B cell (primary cell): ENCODE measurements at regions not wholly inside any gene's neighbourhood (a gene's known extent, or its start where the extent isn't known, plus 50 kb on each side); places are given as distances from the start of the nearest gene placed in this dataset.

Experiments
- ATAC-seq: fragments of 200-7000 bp; cut with Tn5 transposase; one replicate; pipeline ENCODE4 v1.10.0; 2021; ENCODE audit warnings: low read depth, mild to moderate bottlenecking, moderate number of reproducible peaks, moderate library complexity
- CTCF ChIA-PET: fragments of 350-600 bp; sonication (Branson Sonifier 250); formaldehyde crosslinking; loops from one replicate; lab custom pipeline; 2021; ENCODE audit warnings: antibody characterized with exemption, inconsistent platforms; lab: Charles Lee
- POLR2A ChIA-PET: fragments of 350-600 bp; sonication (Branson Sonifier 250); formaldehyde crosslinking; loops from one replicate; lab custom pipeline; 2021; ENCODE audit warnings: antibody characterized with exemption; lab: Charles Lee
- DNase-seq: peaks from one replicate; pipeline ENCODE4 v3.0.0; 2013
- H2AFZ ChIP-seq: 2 replicates; pipeline ENCODE4 v1.6.1; 2012; ENCODE audit warnings: mild to moderate bottlenecking, low read depth, low read length; ENCODE audit not compliant: insufficient read depth, poor library complexity, severe bottlenecking
- H3K27ac ChIP-seq, 2 donors: 1 replicate in 1 of 2; 2 replicates in 1 of 2; pipeline ENCODE4 v1.5.1; 2012 to 2013; ENCODE audit warnings: low read length in 2 of 2, mild to moderate bottlenecking in 2 of 2, moderate library complexity in 1 of 2
- H3K27me3 ChIP-seq, 4 experiments: fragments of 200-600 bp in 1 of 4; sonication (generic) in 1 of 4; replicated peaks in 1 of 4; 1 replicate in 2 of 4; 2 replicates in 2 of 4; pipeline versions ENCODE4 v1.6.1 to v1.7.0; 2013 to 2016; ENCODE audit warnings: low read length in 3 of 4, mild to moderate bottlenecking in 2 of 4, mixed read lengths in 1 of 4, moderate library complexity in 1 of 4; ENCODE audit not compliant: insufficient read depth in 4 of 4, control insufficient read depth in 3 of 4; ENCODE audit errors: control extremely low read depth in 1 of 4
- H3K36me3 ChIP-seq, 2 experiments: replicated peaks in 1 of 2; 1 replicate in 1 of 2; 2 replicates in 1 of 2; pipeline versions ENCODE4 v1.6.1 to v1.7.1; 2013; ENCODE audit warnings: low read length in 1 of 2; ENCODE audit not compliant: insufficient read depth in 2 of 2, control insufficient read depth in 1 of 2; ENCODE audit errors: control extremely low read depth in 1 of 2, extremely low read depth in 1 of 2
- H3K4me1 ChIP-seq, 2 donors: fragments of 200-600 bp in 1 of 2; sonication (generic) in 1 of 2; 1 replicate in 1 of 2; 2 replicates in 1 of 2; pipeline versions ENCODE4 v1.5.1 to v1.6.1; 2013 to 2017; ENCODE audit warnings: low read length in 2 of 2; ENCODE audit not compliant: control insufficient read depth in 2 of 2, insufficient read depth in 2 of 2
- H3K4me2 ChIP-seq: replicated peaks from 2 replicates; pipeline ENCODE3; 2012; ENCODE audit warnings: mild to moderate bottlenecking, low read depth, low read length; ENCODE audit not compliant: poor library complexity, severe bottlenecking
- H3K4me3 ChIP-seq, 5 experiments: fragments of 200-600 bp in 1 of 5; sonication (generic) in 1 of 5; 1 replicate in 3 of 5; 2 replicates in 2 of 5; pipeline versions ENCODE4 v1.5.1 to v1.7.0; 2011 to 2016; ENCODE audit warnings: low read length in 4 of 5, mild to moderate bottlenecking in 4 of 5, low read depth in 2 of 5, control low read depth in 1 of 5, moderate library complexity in 1 of 5; ENCODE audit not compliant: insufficient read depth in 1 of 5; ENCODE audit errors: control extremely low read depth in 1 of 5, extremely low read depth in 1 of 5
- H3K79me2 ChIP-seq: fragments of 200-600 bp; sonication (generic); one replicate; pipeline ENCODE4 v1.6.0; 2016; ENCODE audit warnings: low read length; ENCODE audit not compliant: control insufficient read depth, insufficient read depth
- H3K9ac ChIP-seq: fragments of 200-600 bp; sonication (generic); 2 replicates; pipeline ENCODE4 v1.6.1; 2017; ENCODE audit warnings: mild to moderate bottlenecking, low read length, moderate library complexity
- H3K9me3 ChIP-seq, 3 donors: one replicate each; pipeline versions ENCODE4 v1.6.1 to v1.7.1; 2013; ENCODE audit warnings: low read length in 2 of 3; ENCODE audit not compliant: control insufficient read depth in 2 of 3, insufficient read depth in 1 of 3; ENCODE audit errors: control extremely low read depth in 1 of 3
- H4K20me1 ChIP-seq: 2 replicates; pipeline ENCODE4 v1.6.0; 2012; ENCODE audit warnings: mild to moderate bottlenecking, low read length; ENCODE audit not compliant: insufficient read depth, control insufficient read depth, poor library complexity, severe bottlenecking
- H3K27ac Mint-ChIP-seq: one replicate; pipeline ENCODE4 v1.8.0; 2021; ENCODE audit warnings: mixed read lengths
- H3K27me3 Mint-ChIP-seq: one replicate; pipeline ENCODE4 v1.8.0; 2021; ENCODE audit warnings: mixed read lengths
- H3K4me1 Mint-ChIP-seq: one replicate; pipeline ENCODE4 v1.8.0; 2021; ENCODE audit warnings: mixed read lengths
- H3K4me3 Mint-ChIP-seq: one replicate; pipeline ENCODE4 v1.8.0; 2021; ENCODE audit warnings: mixed read lengths
- H3K9me3 Mint-ChIP-seq: one replicate; pipeline ENCODE4 v1.8.0; 2022; ENCODE audit warnings: mixed read lengths; ENCODE audit not compliant: insufficient read depth
- CTCF ChIP-seq: fragments of 200-600 bp; IDR thresholded peaks from one replicate; pipeline ENCODE4 v1.8.0; 2022; ENCODE audit warnings: antibody characterized with exemption, mild to moderate bottlenecking
- EZH2 ChIP-seq: IDR thresholded peaks from 2 replicates; pipeline ENCODE4 v1.6.1; 2012; ENCODE audit warnings: borderline replicate concordance, low read depth, mild to moderate bottlenecking, moderate library complexity, low read length; ENCODE audit not compliant: insufficient read depth, poor library complexity, severe bottlenecking
- WGBS: methylation state at CpG from one replicate; pipeline ENCODE4 v1.1.5; 2013; ENCODE audit warnings: missing lambda C conversion rate; ENCODE audit not compliant: insufficient coverage; 5-methylcytosine and 5-hydroxymethylcytosine counted together
- intact Hi-C: fragments of 100-400 bp; cut with micrococcal nuclease; formaldehyde crosslinking; loops from one replicate; pipeline ENCODE4 v1.10.0; 2022

- DNase-seq = no peak
- no peak overlapping the region for H3K4me3 Mint-ChIP-seq
- Histone ChIP-seq H3K9me3 (no peaks in the 10 kb centered on the region), H3K79me2 (no peaks in the 10 kb centered on the region), H3K4me2 (no peak overlapping the region), H3K36me3 (no peaks in the 10 kb centered on the region), H3K27me3 (no peaks in the 10 kb centered on the region), H3K4me3 (no peak overlapping the region), H4K20me1 (no peaks in the 10 kb centered on the region), H3K4me1 (no peaks in the 10 kb centered on the region), H3K9ac (no peak overlapping the region), H3K27ac (no peak overlapping the region), H2AFZ (no peak overlapping the region)
- CTCF ChIA-PET = interaction anchor here (1.2 kb wide), 1 partner anchor 500 kb away, joined by 3 read pairs; no protein-coding TSS in a partner anchor
- no peaks in the 10 kb centered on the region for H3K9me3 Mint-ChIP-seq
- peaks cover 3% of the 10 kb centered on the region for H3K27me3 Mint-ChIP-seq
- no peaks in the 10 kb centered on the region for H3K4me1 Mint-ChIP-seq
- POLR2A ChIA-PET = no interaction called here
- TF ChIP-seq CTCF = no peak
- TF ChIP-seq EZH2 = no peak
- intact Hi-C loops = no loop called here
- no peak for ATAC-seq
- no peak overlapping the region for H3K27ac Mint-ChIP-seq
Measured at GRCh38 chr3:113142476-113142875, 68.9 kb upstream of the BOC start.

- Histone ChIP-seq H3K9ac (no peak overlapping the region), H3K9me3 (no peaks in the 10 kb centered on the region), H3K27ac (no peak overlapping the region), H3K36me3 (no peaks in the 10 kb centered on the region), H3K4me1 (no peaks in the 10 kb centered on the region), H3K27me3 (no peaks in the 10 kb centered on the region), H4K20me1 (no peaks in the 10 kb centered on the region), H2AFZ (no peak overlapping the region), H3K4me2 (no peak overlapping the region), H3K79me2 (no peaks in the 10 kb centered on the region), H3K4me3 (no peak overlapping the region)
- H3K27ac Mint-ChIP-seq = no peak overlapping the region
- intact Hi-C loops = no loop called here
- ChIA-PET CTCF (interaction anchor here (1.2 kb wide), 1 partner anchor 501 kb away, joined by 3 read pairs; no protein-coding TSS in a partner anchor), POLR2A (no interaction called here)
- ATAC-seq = no peak
- H3K27me3 Mint-ChIP-seq = peaks cover 3% of the 10 kb centered on the region
- DNase-seq = no peak
- no peak overlapping the region for H3K4me3 Mint-ChIP-seq
- H3K4me1 Mint-ChIP-seq = no peaks in the 10 kb centered on the region
- TF ChIP-seq CTCF (no peak), EZH2 (no peak)
- H3K9me3 Mint-ChIP-seq = no peaks in the 10 kb centered on the region
- WGBS = 100% methylated on average over 1 of the region's 1 CpG
Measured at GRCh38 chr3:113143353-113143752, 68.0 kb upstream of the BOC start.
